ENCODE measurements at regions not wholly inside any gene's neighbourhood (a gene's known extent, or its start where the extent isn't known, plus 50 kb on each side); places are given as distances from the start of the nearest gene placed in this dataset.
"Not testable (repeated sequence)": the region's sequence is repeated elsewhere in the genome, so short reads cannot be mapped to it uniquely, and the experiment has no call there.

GRCh38 chr10:81570349-81570748 is 304.6 kb upstream of the NRG3 start:
- DNase-seq: no peak

GRCh38 chr10:81570878-81571794 is 303.9 kb upstream of the NRG3 start:
- no peak for DNase-seq

GRCh38 chr10:81575036-81575435 is 300.0 kb upstream of the NRG3 start:
- no peak for DNase-seq

- no peak for DNase-seq
Observed at GRCh38 chr10:81576336-81576735, 298.7 kb upstream of the NRG3 start.

GRCh38 chr10:81594991-81595390 is 280.0 kb upstream of the NRG3 start:
- no peak for DNase-seq

- no peak for DNase-seq
Observed at GRCh38 chr10:81600185-81600584, 274.8 kb upstream of the NRG3 start.

- no peak for DNase-seq
Observed at GRCh38 chr10:81603106-81603620, 271.8 kb upstream of the NRG3 start.

- DNase-seq: not testable (repeated sequence)
Observed at GRCh38 chr10:81644485-81644884, 230.5 kb upstream of the NRG3 start.

GRCh38 chr10:81655986-81656385 is 219.0 kb upstream of the NRG3 start:
- no peak for DNase-seq

- DNase-seq: no peak
Observed at GRCh38 chr10:81662837-81663236, 212.2 kb upstream of the NRG3 start.

GRCh38 chr10:81664800-81665199 is 210.2 kb upstream of the NRG3 start:
- not testable (repeated sequence) for DNase-seq

GRCh38 chr10:81674941-81675340 is 200.1 kb upstream of the NRG3 start:
- no peak for DNase-seq

- no peak for DNase-seq
Observed at GRCh38 chr10:81679291-81679690, 195.7 kb upstream of the NRG3 start.

GRCh38 chr10:81680359-81680758 is 194.6 kb upstream of the NRG3 start:
- DNase-seq: no peak

- DNase-seq: no peak
Observed at GRCh38 chr10:81688459-81688858, 186.5 kb upstream of the NRG3 start.

GRCh38 chr10:81696609-81697388 is 178.2 kb upstream of the NRG3 start:
- no peak for DNase-seq

GRCh38 chr10:81704596-81704995 is 170.4 kb upstream of the NRG3 start:
- no peak for DNase-seq

GRCh38 chr10:81708416-81708815 is 166.6 kb upstream of the NRG3 start:
- DNase-seq: no peak

GRCh38 chr10:81708929-81709328 is 166.1 kb upstream of the NRG3 start:
- no peak for DNase-seq

GRCh38 chr10:81722399-81722798 is 152.6 kb upstream of the NRG3 start:
- DNase-seq: no peak

GRCh38 chr10:81724431-81724830 is 150.6 kb upstream of the NRG3 start:
- DNase-seq: no peak

GRCh38 chr10:81725851-81726250 is 149.1 kb upstream of the NRG3 start:
- no peak for DNase-seq
